Smooth muscle cell (in vitro differentiated cells): ENCODE measurements at regions not wholly inside any gene's neighbourhood (a gene's known extent, or its start where the extent isn't known, plus 50 kb on each side); places are given as distances from the start of the nearest gene placed in this dataset.

ENCODE experiments used
- DNase-seq: peaks from one replicate; lab custom pipeline; 2025; ENCODE audit not compliant: unreplicated experiment; lab: John Stamatoyannopoulos, UW
- H2AFZ ChIP-seq: fragments of 200-600 bp; sonication (generic); 2 replicates; pipeline ENCODE4 v1.6.0; 2016; ENCODE audit warnings: antibody characterized with exemption, low read depth, mild to moderate bottlenecking
- H3F3A ChIP-seq: fragments of 200-600 bp; sonication (generic); 2 replicates; pipeline ENCODE4 v1.6.0; 2017; ENCODE audit warnings: antibody characterized with exemption, low read depth
- H3K27ac ChIP-seq: fragments of 200-600 bp; sonication (generic); 2 replicates; pipeline ENCODE4 v1.5.1; 2016; ENCODE audit warnings: low read depth, mild to moderate bottlenecking
- H3K27me3 ChIP-seq: fragments of 200-600 bp; sonication (generic); 2 replicates; pipeline ENCODE4 v1.6.1; 2016; ENCODE audit warnings: low read depth, mild to moderate bottlenecking
- H3K36me3 ChIP-seq: fragments of 200-600 bp; sonication (generic); 2 replicates; pipeline ENCODE4 v1.5.1; 2016; ENCODE audit warnings: low read depth
- H3K4me1 ChIP-seq: fragments of 200-600 bp; sonication (generic); 2 replicates; pipeline ENCODE4 v1.5.1; 2016; ENCODE audit warnings: low read depth
- H3K4me2 ChIP-seq: fragments of 200-600 bp; sonication (generic); 2 replicates; pipeline ENCODE4 v1.6.0; 2016; ENCODE audit warnings: mild to moderate bottlenecking
- H3K4me3 ChIP-seq: fragments of 200-600 bp; sonication (generic); 2 replicates; pipeline ENCODE4 v1.5.1; 2016; ENCODE audit warnings: mild to moderate bottlenecking
- H3K79me2 ChIP-seq: fragments of 200-600 bp; sonication (generic); 2 replicates; pipeline ENCODE4 v1.6.0; 2016; ENCODE audit warnings: low read depth, mild to moderate bottlenecking
- H3K9ac ChIP-seq: fragments of 200-600 bp; sonication (generic); 2 replicates; pipeline ENCODE4 v1.6.0; 2016; ENCODE audit warnings: low read depth
- H3K9me3 ChIP-seq: fragments of 200-600 bp; sonication (generic); replicated peaks from 2 replicates; pipeline ENCODE4 v1.5.1; 2016; ENCODE audit warnings: low read depth
- H4K20me1 ChIP-seq: fragments of 200-600 bp; sonication (generic); 2 replicates; pipeline ENCODE4 v1.6.0; 2016; ENCODE audit warnings: low read depth
- CTCF ChIP-seq: fragments of 200-600 bp; sonication (generic); IDR thresholded peaks from 2 replicates; pipeline ENCODE4 v1.5.1; 2017; ENCODE audit warnings: borderline replicate concordance, mild to moderate bottlenecking, antibody characterized with exemption; ENCODE audit not compliant: insufficient read depth, poor library complexity, severe bottlenecking
- WGBS: methylation state at CpG from one replicate; pipeline ENCODE4 v1.1.7; 2016; ENCODE audit warnings: low lambda C conversion rate; 5-methylcytosine and 5-hydroxymethylcytosine counted together

GRCh38 chr15:87634361-87634760 lies 622.2 kb downstream of the NTRK3 start:
- no peaks in the 10 kb centered on the region for H3K9me3 ChIP-seq
- H3K79me2 ChIP-seq: no peaks in the 10 kb centered on the region
- no peak overlapping the region for H3K4me2 ChIP-seq
- no peak for DNase-seq
- no peaks in the 10 kb centered on the region for H3K4me1 ChIP-seq
- no peak overlapping the region for H3K9ac ChIP-seq
- no peak overlapping the region for H2AFZ ChIP-seq
- TF ChIP-seq CTCF: no peak
- H3K27ac ChIP-seq: no peak overlapping the region
- H3K36me3 ChIP-seq: no peaks in the 10 kb centered on the region
- no peak overlapping the region for H3K4me3 ChIP-seq
- no peaks in the 10 kb centered on the region for H4K20me1 ChIP-seq
- no peaks in the 10 kb centered on the region for H3F3A ChIP-seq
- H3K27me3 ChIP-seq: no peaks in the 10 kb centered on the region
- 100% methylated on average over 1 of the region's 1 CpG for WGBS

GRCh38 chr15:87633525-87633924 lies 623.0 kb downstream of the NTRK3 start:
- H3K79me2 ChIP-seq: no peaks in the 10 kb centered on the region
- no peak overlapping the region for H2AFZ ChIP-seq
- no peaks in the 10 kb centered on the region for H3K9me3 ChIP-seq
- H3K4me3 ChIP-seq: no peak overlapping the region
- H3K4me1 ChIP-seq: no peaks in the 10 kb centered on the region
- H4K20me1 ChIP-seq: no peaks in the 10 kb centered on the region
- TF ChIP-seq CTCF: no peak
- H3K9ac ChIP-seq: no peak overlapping the region
- no peak overlapping the region for H3K4me2 ChIP-seq
- DNase-seq: no peak
- H3K27ac ChIP-seq: no peak overlapping the region
- no peaks in the 10 kb centered on the region for H3K36me3 ChIP-seq
- H3K27me3 ChIP-seq: no peaks in the 10 kb centered on the region
- H3F3A ChIP-seq: no peaks in the 10 kb centered on the region
- WGBS: 100% methylated on average over 1 of the region's 1 CpG

- no peak overlapping the region for H2AFZ ChIP-seq
- H3K9me3 ChIP-seq: no peaks in the 10 kb centered on the region
- no peaks in the 10 kb centered on the region for H4K20me1 ChIP-seq
- H3K4me1 ChIP-seq: no peaks in the 10 kb centered on the region
- H3F3A ChIP-seq: no peaks in the 10 kb centered on the region
- no peaks in the 10 kb centered on the region for H3K79me2 ChIP-seq
- no peaks in the 10 kb centered on the region for H3K27me3 ChIP-seq
- DNase-seq: no peak
- no peak overlapping the region for H3K9ac ChIP-seq
- H3K4me3 ChIP-seq: no peak overlapping the region
- TF ChIP-seq CTCF: no peak
- H3K27ac ChIP-seq: no peak overlapping the region
- H3K36me3 ChIP-seq: no peaks in the 10 kb centered on the region
- H3K4me2 ChIP-seq: no peak overlapping the region
Observed at GRCh38 chr15:87632364-87632763, 624.2 kb downstream of the NTRK3 start.

- Histone ChIP-seq H3K27me3 (no peaks in the 10 kb centered on the region), H4K20me1 (no peaks in the 10 kb centered on the region), H3K4me2 (no peak overlapping the region), H2AFZ (no peak overlapping the region), H3K9ac (no peak overlapping the region), H3K4me3 (no peak overlapping the region), H3K27ac (no peak overlapping the region), H3F3A (no peaks in the 10 kb centered on the region), H3K9me3 (no peaks in the 10 kb centered on the region), H3K4me1 (no peaks in the 10 kb centered on the region), H3K79me2 (no peaks in the 10 kb centered on the region), H3K36me3 (no peaks in the 10 kb centered on the region)
- 81% methylated on average over 2 of the region's 2 CpGs for WGBS
- DNase-seq: no peak
- TF ChIP-seq CTCF: no peak
Observed at GRCh38 chr15:87631775-87632174, 624.8 kb downstream of the NTRK3 start.
